SK-N-SH treated with all-trans-retinoic acid at 6 μM for 48 hours (cell line): ENCODE measurements at regions not wholly inside any gene's neighbourhood (a gene's known extent, or its start where the extent isn't known, plus 50 kb on each side); places are given as distances from the start of the nearest gene placed in this dataset.

Source experiments
- ATAC-seq: fragments of 200-7000 bp; cut with Tn5 transposase; 3 replicates; pipeline ENCODE4 v1.9.1; 2020; ENCODE audit warnings: mild to moderate bottlenecking, moderate library complexity
- ARNTL ChIP-seq: fragments of 450-650 bp; formaldehyde crosslinking; IDR thresholded peaks from 2 replicates; pipeline ENCODE4 v1.5.0; 2020; ENCODE audit warnings: low read depth, mild to moderate bottlenecking, moderate library complexity, borderline replicate concordance
- BACH2 ChIP-seq: fragments of 250-450 bp; sonication (Bioruptor Pico); IDR thresholded peaks from 2 replicates; pipeline ENCODE4 v1.9.0; 2021; ENCODE audit warnings: mild to moderate bottlenecking, borderline replicate concordance
- CSDC2 ChIP-seq: fragments of 250-450 bp; sonication (Bioruptor Pico); IDR thresholded peaks from 2 replicates; pipeline ENCODE4 v1.5.0; 2020; ENCODE audit warnings: mild to moderate bottlenecking, moderate library complexity
- ESRRG ChIP-seq: fragments of 250-450 bp; sonication (Bioruptor Pico); IDR thresholded peaks from 2 replicates; pipeline ENCODE4 v1.6.1; 2021; ENCODE audit warnings: mild to moderate bottlenecking
- GLIS3 ChIP-seq: fragments of 250-450 bp; sonication (Bioruptor Pico); IDR thresholded peaks from 2 replicates; pipeline ENCODE4 v1.5.0; 2020; ENCODE audit warnings: mild to moderate bottlenecking, moderate library complexity
- ISL1 ChIP-seq: fragments of 250-450 bp; sonication (Bioruptor Pico); IDR thresholded peaks from 2 replicates; pipeline ENCODE4 v2.1.2; 2022; ENCODE audit warnings: mild to moderate bottlenecking, moderate library complexity
- OSR1 ChIP-seq: fragments of 250-450 bp; sonication (Bioruptor Pico); IDR thresholded peaks from 2 replicates; pipeline ENCODE4 v1.8.0; 2022; ENCODE audit warnings: moderate library complexity, mild to moderate bottlenecking, inconsistent platforms
- PPARA ChIP-seq: fragments of 250-450 bp; sonication (Bioruptor Pico); IDR thresholded peaks from 2 replicates; pipeline ENCODE4 v1.5.0; 2020; ENCODE audit warnings: mild to moderate bottlenecking, borderline replicate concordance
- RARB ChIP-seq: fragments of 250-450 bp; sonication (Bioruptor Pico); IDR thresholded peaks from 2 replicates; pipeline ENCODE4 v1.8.0; 2021; ENCODE audit warnings: mild to moderate bottlenecking, moderate library complexity
- SNAI2 ChIP-seq: fragments of 250-450 bp; sonication (Bioruptor Pico); IDR thresholded peaks from 2 replicates; pipeline ENCODE4 v1.5.0; 2020; ENCODE audit warnings: mild to moderate bottlenecking, moderate library complexity
- TCF4 ChIP-seq: fragments of 250-450 bp; sonication (Bioruptor Pico); IDR thresholded peaks from 2 replicates; pipeline ENCODE4 v1.8.0; 2021; ENCODE audit warnings: mild to moderate bottlenecking, moderate library complexity, borderline replicate concordance
- TOX ChIP-seq: fragments of 250-450 bp; sonication (Bioruptor Pico); IDR thresholded peaks from 2 replicates; pipeline ENCODE4 v1.8.0; 2021; ENCODE audit warnings: mild to moderate bottlenecking, moderate library complexity, borderline replicate concordance
- ZC3H10 ChIP-seq: fragments of 250-450 bp; sonication (Bioruptor Pico); IDR thresholded peaks from 2 replicates; pipeline ENCODE4 v1.5.1; 2021; ENCODE audit warnings: mild to moderate bottlenecking, moderate library complexity
- ZFP3 ChIP-seq: fragments of 250-450 bp; sonication (Bioruptor Pico); IDR thresholded peaks from 2 replicates; pipeline ENCODE4 v1.5.0; 2020; ENCODE audit warnings: mild to moderate bottlenecking, moderate library complexity
- ZFP30 ChIP-seq: fragments of 450-650 bp; formaldehyde crosslinking; IDR thresholded peaks from 2 replicates; pipeline ENCODE4 v1.5.0; 2022; ENCODE audit warnings: mild to moderate bottlenecking, moderate library complexity
- ZNF565 ChIP-seq: fragments of 450-650 bp; formaldehyde crosslinking; conservative IDR thresholded peaks from 2 replicates; pipeline ENCODE4 v1.5.0; 2020; ENCODE audit warnings: low read depth, mild to moderate bottlenecking, moderate library complexity
- ZNF70 ChIP-seq: fragments of 450-650 bp; formaldehyde crosslinking; IDR thresholded peaks from 2 replicates; pipeline ENCODE4 v1.5.0; 2020; ENCODE audit warnings: mild to moderate bottlenecking, moderate library complexity
- ZNF8 ChIP-seq: fragments of 450-650 bp; formaldehyde crosslinking; IDR thresholded peaks from 2 replicates; pipeline ENCODE4 v1.5.0; 2020; ENCODE audit warnings: mild to moderate bottlenecking, moderate library complexity
- TF ChIP-seq, protein P1 (sequence below): fragments of 250-450 bp; sonication (Bioruptor Pico); IDR thresholded peaks from 2 replicates; pipeline ENCODE4 v1.8.0; 2020; ENCODE audit warnings: mild to moderate bottlenecking, moderate library complexity, borderline replicate concordance
- TF ChIP-seq, protein P2 (sequence below): fragments of 250-450 bp; sonication (Bioruptor Pico); IDR thresholded peaks from 2 replicates; pipeline ENCODE4 v1.5.1; 2021; ENCODE audit warnings: mild to moderate bottlenecking, moderate library complexity
- TF ChIP-seq, protein P3 (sequence below): fragments of 250-450 bp; sonication (Bioruptor Pico); IDR thresholded peaks from 2 replicates; pipeline ENCODE4 v1.5.0; 2020; ENCODE audit warnings: mild to moderate bottlenecking, moderate library complexity
- TF ChIP-seq, protein P4 (sequence below): fragments of 250-450 bp; sonication (Bioruptor Pico); IDR thresholded peaks from 2 replicates; pipeline ENCODE4 v1.5.1; 2020; ENCODE audit warnings: low read depth, mild to moderate bottlenecking, moderate library complexity

DNA sequence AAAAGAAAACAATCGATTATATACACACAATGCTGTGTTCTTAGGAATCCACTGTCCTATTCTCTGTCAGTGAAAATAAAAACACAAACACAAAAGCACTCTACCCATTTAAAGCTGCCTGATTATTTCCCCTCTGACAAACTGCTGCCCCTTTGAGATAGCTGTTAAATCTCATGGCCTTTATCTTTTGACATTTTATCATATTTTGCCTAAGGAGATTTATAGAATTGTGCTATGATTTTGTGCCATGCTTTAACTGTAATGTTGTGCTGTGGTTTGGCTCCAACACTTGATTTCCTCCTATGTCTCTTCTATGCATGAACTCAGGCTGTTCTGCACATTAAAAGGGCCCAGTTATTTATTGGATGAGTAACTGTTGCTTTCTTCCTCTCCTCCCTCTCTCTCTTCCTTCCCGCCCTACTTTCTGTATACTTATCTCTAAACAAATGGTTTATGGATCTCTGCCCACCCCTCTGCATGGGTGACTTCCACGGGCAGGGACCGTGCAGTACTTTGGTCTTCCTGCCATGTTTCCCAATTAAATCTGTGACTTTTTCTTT lies 1096.6 kb downstream of the TSN start:
- TF ChIP-seq, protein P1, sequence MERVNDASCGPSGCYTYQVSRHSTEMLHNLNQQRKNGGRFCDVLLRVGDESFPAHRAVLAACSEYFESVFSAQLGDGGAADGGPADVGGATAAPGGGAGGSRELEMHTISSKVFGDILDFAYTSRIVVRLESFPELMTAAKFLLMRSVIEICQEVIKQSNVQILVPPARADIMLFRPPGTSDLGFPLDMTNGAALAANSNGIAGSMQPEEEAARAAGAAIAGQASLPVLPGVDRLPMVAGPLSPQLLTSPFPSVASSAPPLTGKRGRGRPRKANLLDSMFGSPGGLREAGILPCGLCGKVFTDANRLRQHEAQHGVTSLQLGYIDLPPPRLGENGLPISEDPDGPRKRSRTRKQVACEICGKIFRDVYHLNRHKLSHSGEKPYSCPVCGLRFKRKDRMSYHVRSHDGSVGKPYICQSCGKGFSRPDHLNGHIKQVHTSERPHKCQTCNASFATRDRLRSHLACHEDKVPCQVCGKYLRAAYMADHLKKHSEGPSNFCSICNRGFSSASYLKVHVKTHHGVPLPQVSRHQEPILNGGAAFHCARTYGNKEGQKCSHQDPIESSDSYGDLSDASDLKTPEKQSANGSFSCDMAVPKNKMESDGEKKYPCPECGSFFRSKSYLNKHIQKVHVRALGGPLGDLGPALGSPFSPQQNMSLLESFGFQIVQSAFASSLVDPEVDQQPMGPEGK (CRISPR knock-in tag) = no peak
- TF ChIP-seq RARB (CRISPR knock-in tag) = no peak
- TF ChIP-seq, protein P2, sequence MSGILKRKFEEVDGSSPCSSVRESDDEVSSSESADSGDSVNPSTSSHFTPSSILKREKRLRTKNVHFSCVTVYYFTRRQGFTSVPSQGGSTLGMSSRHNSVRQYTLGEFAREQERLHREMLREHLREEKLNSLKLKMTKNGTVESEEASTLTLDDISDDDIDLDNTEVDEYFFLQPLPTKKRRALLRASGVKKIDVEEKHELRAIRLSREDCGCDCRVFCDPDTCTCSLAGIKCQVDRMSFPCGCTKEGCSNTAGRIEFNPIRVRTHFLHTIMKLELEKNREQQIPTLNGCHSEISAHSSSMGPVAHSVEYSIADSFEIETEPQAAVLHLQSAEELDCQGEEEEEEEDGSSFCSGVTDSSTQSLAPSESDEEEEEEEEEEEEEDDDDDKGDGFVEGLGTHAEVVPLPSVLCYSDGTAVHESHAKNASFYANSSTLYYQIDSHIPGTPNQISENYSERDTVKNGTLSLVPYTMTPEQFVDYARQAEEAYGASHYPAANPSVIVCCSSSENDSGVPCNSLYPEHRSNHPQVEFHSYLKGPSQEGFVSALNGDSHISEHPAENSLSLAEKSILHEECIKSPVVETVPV = no peak
- TF ChIP-seq, protein P3, sequence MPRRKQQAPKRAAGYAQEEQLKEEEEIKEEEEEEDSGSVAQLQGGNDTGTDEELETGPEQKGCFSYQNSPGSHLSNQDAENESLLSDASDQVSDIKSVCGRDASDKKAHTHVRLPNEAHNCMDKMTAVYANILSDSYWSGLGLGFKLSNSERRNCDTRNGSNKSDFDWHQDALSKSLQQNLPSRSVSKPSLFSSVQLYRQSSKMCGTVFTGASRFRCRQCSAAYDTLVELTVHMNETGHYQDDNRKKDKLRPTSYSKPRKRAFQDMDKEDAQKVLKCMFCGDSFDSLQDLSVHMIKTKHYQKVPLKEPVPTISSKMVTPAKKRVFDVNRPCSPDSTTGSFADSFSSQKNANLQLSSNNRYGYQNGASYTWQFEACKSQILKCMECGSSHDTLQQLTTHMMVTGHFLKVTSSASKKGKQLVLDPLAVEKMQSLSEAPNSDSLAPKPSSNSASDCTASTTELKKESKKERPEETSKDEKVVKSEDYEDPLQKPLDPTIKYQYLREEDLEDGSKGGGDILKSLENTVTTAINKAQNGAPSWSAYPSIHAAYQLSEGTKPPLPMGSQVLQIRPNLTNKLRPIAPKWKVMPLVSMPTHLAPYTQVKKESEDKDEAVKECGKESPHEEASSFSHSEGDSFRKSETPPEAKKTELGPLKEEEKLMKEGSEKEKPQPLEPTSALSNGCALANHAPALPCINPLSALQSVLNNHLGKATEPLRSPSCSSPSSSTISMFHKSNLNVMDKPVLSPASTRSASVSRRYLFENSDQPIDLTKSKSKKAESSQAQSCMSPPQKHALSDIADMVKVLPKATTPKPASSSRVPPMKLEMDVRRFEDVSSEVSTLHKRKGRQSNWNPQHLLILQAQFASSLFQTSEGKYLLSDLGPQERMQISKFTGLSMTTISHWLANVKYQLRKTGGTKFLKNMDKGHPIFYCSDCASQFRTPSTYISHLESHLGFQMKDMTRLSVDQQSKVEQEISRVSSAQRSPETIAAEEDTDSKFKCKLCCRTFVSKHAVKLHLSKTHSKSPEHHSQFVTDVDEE = no peak
- TF ChIP-seq ZNF8 (CRISPR knock-in tag) = no peak
- TF ChIP-seq CSDC2 (CRISPR knock-in tag) = no peak
- no peak for ATAC-seq

DNA sequence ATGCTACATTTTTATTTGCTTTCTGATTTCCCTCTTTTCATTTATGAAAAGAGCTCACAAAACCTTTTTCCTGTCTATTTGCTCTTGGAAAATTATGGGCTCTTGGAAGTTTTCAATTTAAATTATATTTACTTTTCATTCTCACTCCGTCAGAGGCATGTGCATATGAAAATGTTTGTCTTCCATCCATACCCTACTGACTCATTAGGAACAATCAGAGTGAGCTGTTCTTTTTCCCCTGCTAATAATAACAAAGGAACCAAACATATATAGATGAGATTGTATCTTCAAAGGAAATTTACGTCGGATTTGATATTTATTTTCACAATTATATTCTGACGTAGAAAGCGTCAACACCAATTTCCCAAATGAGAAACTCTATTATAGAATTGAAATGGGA lies 1101.2 kb downstream of the TSN start:
- no peak for ATAC-seq
- TF ChIP-seq BACH2 (CRISPR knock-in tag) = no peak
- TF ChIP-seq ESRRG (CRISPR knock-in tag) = no peak
- TF ChIP-seq, protein P4, sequence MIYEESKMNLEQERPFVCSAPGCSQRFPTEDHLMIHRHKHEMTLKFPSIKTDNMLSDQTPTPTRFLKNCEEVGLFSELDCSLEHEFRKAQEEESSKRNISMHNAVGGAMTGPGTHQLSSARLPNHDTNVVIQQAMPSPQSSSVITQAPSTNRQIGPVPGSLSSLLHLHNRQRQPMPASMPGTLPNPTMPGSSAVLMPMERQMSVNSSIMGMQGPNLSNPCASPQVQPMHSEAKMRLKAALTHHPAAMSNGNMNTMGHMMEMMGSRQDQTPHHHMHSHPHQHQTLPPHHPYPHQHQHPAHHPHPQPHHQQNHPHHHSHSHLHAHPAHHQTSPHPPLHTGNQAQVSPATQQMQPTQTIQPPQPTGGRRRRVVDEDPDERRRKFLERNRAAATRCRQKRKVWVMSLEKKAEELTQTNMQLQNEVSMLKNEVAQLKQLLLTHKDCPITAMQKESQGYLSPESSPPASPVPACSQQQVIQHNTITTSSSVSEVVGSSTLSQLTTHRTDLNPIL (CRISPR knock-in tag) = no peak
- TF ChIP-seq RARB (CRISPR knock-in tag) = no peak
- TF ChIP-seq ZFP30 = no peak
- TF ChIP-seq CSDC2 (CRISPR knock-in tag) = no peak
- TF ChIP-seq ZC3H10 (CRISPR knock-in tag) = no peak
- TF ChIP-seq ZNF70 (CRISPR knock-in tag) = no peak
- no peak for TF ChIP-seq ARNTL (CRISPR knock-in tag)
- TF ChIP-seq ZNF565 = no peak
- no peak for TF ChIP-seq TCF4
- TF ChIP-seq PPARA = no peak
- no peak for TF ChIP-seq ZFP3 (CRISPR knock-in tag)
- no peak for TF ChIP-seq TOX (CRISPR knock-in tag)
- TF ChIP-seq ZNF8 (CRISPR knock-in tag) = no peak
- no peak for TF ChIP-seq ISL1 (CRISPR knock-in tag)
- no peak for TF ChIP-seq OSR1
- no peak for TF ChIP-seq GLIS3 (CRISPR knock-in tag)

DNA sequence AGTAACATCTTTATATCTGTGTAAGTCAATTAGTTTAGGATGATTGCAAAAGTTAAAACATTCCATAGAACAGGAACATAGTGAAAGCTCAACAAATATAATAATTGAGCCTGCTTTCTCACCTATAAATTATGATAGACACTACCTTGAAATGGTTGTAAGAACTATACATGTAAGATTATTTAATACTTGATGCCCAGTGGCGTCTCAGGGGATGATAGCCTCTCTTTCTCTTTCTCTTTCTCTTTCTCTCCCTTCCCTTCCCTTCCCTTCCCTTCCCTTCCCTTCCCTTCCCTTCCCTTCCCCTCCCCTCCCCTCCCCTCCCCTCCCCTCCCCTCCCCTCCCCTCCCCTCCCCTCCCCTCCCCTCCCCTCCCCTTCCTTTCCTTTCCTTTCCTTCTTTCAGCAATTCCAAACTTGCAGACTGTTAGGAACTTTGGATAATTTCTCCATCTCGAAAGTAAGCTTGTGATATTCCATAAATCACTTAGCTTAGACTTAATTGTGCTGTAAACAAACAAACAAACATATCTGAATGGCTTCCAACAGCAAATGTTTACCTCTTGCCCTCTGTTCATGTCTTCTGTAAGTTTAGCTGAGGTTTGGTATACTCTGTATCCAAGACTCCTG lies 1102.7 kb downstream of the TSN start:
- ATAC-seq = no peak
- no peak for TF ChIP-seq SNAI2 (CRISPR knock-in tag)
- TF ChIP-seq PPARA = no peak
- TF ChIP-seq ZFP3 (CRISPR knock-in tag) = no peak
- no peak for TF ChIP-seq RARB (CRISPR knock-in tag)
- no peak for TF ChIP-seq ZNF565
- TF ChIP-seq CSDC2 (CRISPR knock-in tag) = no peak
- TF ChIP-seq, protein P2 = no peak
- TF ChIP-seq ESRRG (CRISPR knock-in tag) = no peak
- TF ChIP-seq ZNF70 (CRISPR knock-in tag) = no peak
- TF ChIP-seq ZNF8 (CRISPR knock-in tag) = no peak
- no peak for TF ChIP-seq ARNTL (CRISPR knock-in tag)
- TF ChIP-seq, protein P3 = no peak
- TF ChIP-seq TOX (CRISPR knock-in tag) = no peak
- TF ChIP-seq ZFP30 = no peak
- TF ChIP-seq, protein P4 (CRISPR knock-in tag) = no peak
